NCI-H1105 (cell line): ENCODE measurements at regions not wholly inside any gene's neighbourhood (a gene's known extent, or its start where the extent isn't known, plus 50 kb on each side); places are given as distances from the start of the nearest gene placed in this dataset.
"Not testable (repeated sequence)": the region's sequence is repeated elsewhere in the genome, so short reads cannot be mapped to it uniquely, and the experiment has no call there.

Experiments
- DNase-seq: peaks from one replicate; lab custom pipeline; 2025; lab: John Stamatoyannopoulos, UW

GRCh38 chr4:137394018-137394417 lies 138.3 kb downstream of the PCDH18 start:
- DNase-seq, result peak; percentile 56

GRCh38 chr4:137393044-137393443 lies 139.2 kb downstream of the PCDH18 start:
- peak; percentile 20 for DNase-seq

- DNase-seq, result no peak
These were observed 141.6 kb downstream of the PCDH18 start for GRCh38 chr4:137390707-137391106.

- no peak for DNase-seq
These were observed 142.3 kb downstream of the PCDH18 start for GRCh38 chr4:137389911-137390520.

- DNase-seq, result no peak
These were observed 144.4 kb downstream of the PCDH18 start for GRCh38 chr4:137387924-137388323.

GRCh38 chr4:137384476-137384875 lies 147.8 kb downstream of the PCDH18 start:
- no peak for DNase-seq

GRCh38 chr4:137378821-137379220 lies 153.5 kb downstream of the PCDH18 start:
- no peak for DNase-seq

GRCh38 chr4:137378393-137378792 lies 153.9 kb downstream of the PCDH18 start:
- DNase-seq, result no peak

GRCh38 chr4:137376312-137376711 lies 156.0 kb downstream of the PCDH18 start:
- DNase-seq, result no peak

GRCh38 chr4:137375111-137375850 lies 157.0 kb downstream of the PCDH18 start:
- DNase-seq, result no peak

GRCh38 chr4:137370679-137371078 lies 161.6 kb downstream of the PCDH18 start:
- no peak for DNase-seq

GRCh38 chr4:137370206-137370633 lies 162.1 kb downstream of the PCDH18 start:
- no peak for DNase-seq

- no peak for DNase-seq
These were observed 164.7 kb downstream of the PCDH18 start for GRCh38 chr4:137367620-137368019.

GRCh38 chr4:137363496-137363895 lies 168.8 kb downstream of the PCDH18 start:
- DNase-seq, result no peak

GRCh38 chr4:137361756-137362470 lies 170.4 kb downstream of the PCDH18 start:
- DNase-seq, result no peak

GRCh38 chr4:137360761-137361160 lies 171.5 kb downstream of the PCDH18 start:
- DNase-seq, result no peak

- no peak for DNase-seq
These were observed 172.5 kb downstream of the PCDH18 start for GRCh38 chr4:137359691-137360315.

GRCh38 chr4:137354562-137354961 lies 177.7 kb downstream of the PCDH18 start:
- not testable (repeated sequence) for DNase-seq

GRCh38 chr4:137347371-137347770 lies 184.9 kb downstream of the PCDH18 start:
- no peak for DNase-seq

GRCh38 chr4:137345597-137345996 lies 186.7 kb downstream of the PCDH18 start:
- DNase-seq, result no peak

GRCh38 chr4:137343221-137343620 lies 189.1 kb downstream of the PCDH18 start:
- no peak for DNase-seq

GRCh38 chr4:137333031-137333430 lies 199.3 kb downstream of the PCDH18 start:
- DNase-seq, result no peak

GRCh38 chr4:137312257-137312656 lies 220.0 kb downstream of the PCDH18 start:
- DNase-seq, result no peak
